ENCODE measurements at regions not wholly inside any gene's neighbourhood (a gene's known extent, or its start where the extent isn't known, plus 50 kb on each side); places are given as distances from the start of the nearest gene placed in this dataset.
A peak's percentile ranks its signal among the peaks of the same experiment; 100 is the strongest.

GRCh38 chr5:126100767-126101166 is 322.4 kb upstream of the GRAMD2B start:
- no peak overlapping the region for H3K4me3 Mint-ChIP-seq
- no peak overlapping the region for H3K27ac Mint-ChIP-seq (ENCODE audit: unreplicated experiment)
- H3K27me3 Mint-ChIP-seq (ENCODE audit: low read depth) = no peaks in the 10 kb centered on the region
- no peaks in the 10 kb centered on the region for H3K36me3 Mint-ChIP-seq (ENCODE audit: low read depth)
- DNase-seq (ENCODE audit: low read depth, low spot score) = no peak
- H3K9me3 Mint-ChIP-seq = peaks cover 5% of the 10 kb centered on the region
- H3K4me1 Mint-ChIP-seq = peaks cover 10% of the 10 kb centered on the region
- peak; percentile 50 for TF ChIP-seq CTCF (conservative IDR thresholded peaks at IDR 0.05)

GRCh38 chr5:126101901-126102300 is 321.3 kb upstream of the GRAMD2B start:
- Mint-ChIP-seq H3K27ac (ENCODE audit: unreplicated experiment) (no peak overlapping the region), H3K4me3 (no peak overlapping the region), H3K9me3 (peaks cover 5% of the 10 kb centered on the region), H3K27me3 (ENCODE audit: low read depth) (no peaks in the 10 kb centered on the region), H3K36me3 (ENCODE audit: low read depth) (no peaks in the 10 kb centered on the region), H3K4me1 (peaks cover 10% of the 10 kb centered on the region)
- no peak for DNase-seq (ENCODE audit: low read depth, low spot score)
- TF ChIP-seq CTCF (conservative IDR thresholded peaks at IDR 0.05) = no peak

GRCh38 chr5:126103050-126103449 is 320.2 kb upstream of the GRAMD2B start:
- no peak for TF ChIP-seq CTCF (conservative IDR thresholded peaks at IDR 0.05)
- H3K36me3 Mint-ChIP-seq (ENCODE audit: low read depth) = no peaks in the 10 kb centered on the region
- peaks cover 3% of the 10 kb centered on the region for H3K9me3 Mint-ChIP-seq
- H3K27me3 Mint-ChIP-seq (ENCODE audit: low read depth) = no peaks in the 10 kb centered on the region
- no peak overlapping the region for H3K4me3 Mint-ChIP-seq
- DNase-seq (ENCODE audit: low read depth, low spot score) = no peak
- H3K4me1 Mint-ChIP-seq = peaks cover 15% of the 10 kb centered on the region
- no peak overlapping the region for H3K27ac Mint-ChIP-seq (ENCODE audit: unreplicated experiment)

GRCh38 chr5:126103868-126104267 is 319.3 kb upstream of the GRAMD2B start:
- no peaks in the 10 kb centered on the region for H3K27me3 Mint-ChIP-seq (ENCODE audit: low read depth)
- no peak for DNase-seq (ENCODE audit: low read depth, low spot score)
- no peak for TF ChIP-seq CTCF (conservative IDR thresholded peaks at IDR 0.05)

GRCh38 chr5:126104341-126104740 is 318.9 kb upstream of the GRAMD2B start:
- H3K27ac Mint-ChIP-seq (ENCODE audit: unreplicated experiment) = no peak overlapping the region
- no peaks in the 10 kb centered on the region for H3K27me3 Mint-ChIP-seq (ENCODE audit: low read depth)
- H3K4me1 Mint-ChIP-seq = peaks cover 21% of the 10 kb centered on the region
- H3K9me3 Mint-ChIP-seq = peaks cover 3% of the 10 kb centered on the region
- no peak for TF ChIP-seq CTCF (conservative IDR thresholded peaks at IDR 0.05)
- H3K4me3 Mint-ChIP-seq = no peak overlapping the region
- DNase-seq (ENCODE audit: low read depth, low spot score) = no peak
- no peaks in the 10 kb centered on the region for H3K36me3 Mint-ChIP-seq (ENCODE audit: low read depth)

More at GRCh38 chr5:126103868-126104267, 319.3 kb upstream of the GRAMD2B start:
- H3K4me3 Mint-ChIP-seq = no peak overlapping the region
- H3K36me3 Mint-ChIP-seq (ENCODE audit: low read depth) = no peaks in the 10 kb centered on the region
- peaks cover 3% of the 10 kb centered on the region for H3K9me3 Mint-ChIP-seq
- peaks cover 20% of the 10 kb centered on the region for H3K4me1 Mint-ChIP-seq
- H3K27ac Mint-ChIP-seq (ENCODE audit: unreplicated experiment) = no peak overlapping the region

GRCh38 chr5:126104951-126105350 is 318.3 kb upstream of the GRAMD2B start:
- Mint-ChIP-seq H3K36me3 (ENCODE audit: low read depth) (no peaks in the 10 kb centered on the region), H3K27me3 (ENCODE audit: low read depth) (no peaks in the 10 kb centered on the region), H3K27ac (ENCODE audit: unreplicated experiment) (no peak overlapping the region), H3K4me3 (no peak overlapping the region), H3K9me3 (peaks cover 3% of the 10 kb centered on the region), H3K4me1 (peaks cover 21% of the 10 kb centered on the region)
- TF ChIP-seq CTCF (conservative IDR thresholded peaks at IDR 0.05) = no peak
- DNase-seq (ENCODE audit: low read depth, low spot score) = no peak

Measured in neural crest cell (in vitro differentiated cells).